Activated gamma-delta T cell treated with anti-CD3 and anti-CD28 coated beads, Interleukin-2, amount 50 U/mL, for 16 hours (primary cell): ENCODE measurements at regions not wholly inside any gene's neighbourhood (a gene's known extent, or its start where the extent isn't known, plus 50 kb on each side); places are given as distances from the start of the nearest gene placed in this dataset.

Experiments
- DNase-seq: peaks from one replicate; pipeline ENCODE4 v3.0.0-alpha.2; 2020; ENCODE audit warnings: low read depth

GRCh38 chr20:60960500-60960899 is 291.6 kb upstream of the CDH4 start:
- DNase-seq, result no peak

GRCh38 chr20:60961551-60961950 is 290.5 kb upstream of the CDH4 start:
- no peak for DNase-seq

GRCh38 chr20:60962367-60963045 is 289.6 kb upstream of the CDH4 start:
- no peak for DNase-seq

- DNase-seq, result no peak
Observed at GRCh38 chr20:60963146-60963545, 288.9 kb upstream of the CDH4 start.

- no peak for DNase-seq
Observed at GRCh38 chr20:60964911-60965310, 287.1 kb upstream of the CDH4 start.

- DNase-seq, result no peak
Observed at GRCh38 chr20:60966031-60966430, 286.0 kb upstream of the CDH4 start.

GRCh38 chr20:60966766-60967165 is 285.3 kb upstream of the CDH4 start:
- no peak for DNase-seq

- DNase-seq, result no peak
Observed at GRCh38 chr20:60967431-60968316, 284.4 kb upstream of the CDH4 start.

- DNase-seq, result no peak
Observed at GRCh38 chr20:60968853-60969720, 283.0 kb upstream of the CDH4 start.

GRCh38 chr20:60970601-60971000 is 281.5 kb upstream of the CDH4 start:
- DNase-seq, result no peak

- DNase-seq, result no peak
Observed at GRCh38 chr20:60974022-60974421, 278.0 kb upstream of the CDH4 start.

GRCh38 chr20:60974441-60974945 is 277.6 kb upstream of the CDH4 start:
- no peak for DNase-seq

- no peak for DNase-seq
Observed at GRCh38 chr20:60976139-60976538, 275.9 kb upstream of the CDH4 start.

- DNase-seq, result no peak
Observed at GRCh38 chr20:60976913-60977312, 275.1 kb upstream of the CDH4 start.

- no peak for DNase-seq
Observed at GRCh38 chr20:60977901-60978300, 274.2 kb upstream of the CDH4 start.

- DNase-seq, result no peak
Observed at GRCh38 chr20:60984666-60985065, 267.4 kb upstream of the CDH4 start.

- DNase-seq, result no peak
Observed at GRCh38 chr20:60986506-60987156, 265.4 kb upstream of the CDH4 start.

GRCh38 chr20:60990061-60990460 is 262.0 kb upstream of the CDH4 start:
- DNase-seq, result no peak

GRCh38 chr20:60990643-60991042 is 261.4 kb upstream of the CDH4 start:
- no peak for DNase-seq

- DNase-seq, result no peak
Observed at GRCh38 chr20:60993433-60994044, 258.5 kb upstream of the CDH4 start.

GRCh38 chr20:60999250-60999649 is 252.8 kb upstream of the CDH4 start:
- DNase-seq, result no peak
